ENCODE measurements at regions not wholly inside any gene's neighbourhood (a gene's known extent, or its start where the extent isn't known, plus 50 kb on each side); places are given as distances from the start of the nearest gene placed in this dataset.

GRCh38 chr6:113447088-113447831 is 409.9 kb upstream of the MARCKS start:
- no peak overlapping the region for H3K27ac ChIP-seq
- TF ChIP-seq CTCF (IDR thresholded peaks at IDR 0.05), result no peak
- H3K4me3 ChIP-seq (ENCODE audit: low read depth, low read length), result no peak overlapping the region
- no peaks in the 10 kb centered on the region for H3K36me3 ChIP-seq (ENCODE audit: control insufficient read depth, insufficient read depth, low read length)
- no peaks in the 10 kb centered on the region for H3K79me2 ChIP-seq
- H2AFZ ChIP-seq, result no peak overlapping the region
- H3K9ac ChIP-seq, result no peak overlapping the region
- H3K27me3 ChIP-seq (ENCODE audit: control insufficient read depth, insufficient read depth, low read length), result no peaks in the 10 kb centered on the region
- H3K4me1 ChIP-seq, result no peaks in the 10 kb centered on the region
- no peaks in the 10 kb centered on the region for H3K9me3 ChIP-seq (ENCODE audit: control insufficient read depth, low read length)
- H3K4me2 ChIP-seq (ENCODE audit: low read length), result no peak overlapping the region

- Histone ChIP-seq H3K27me3 (ENCODE audit: control insufficient read depth, insufficient read depth, low read length) (no peaks in the 10 kb centered on the region), H2AFZ (no peak overlapping the region), H3K4me2 (ENCODE audit: low read length) (no peak overlapping the region), H3K79me2 (no peaks in the 10 kb centered on the region), H3K36me3 (ENCODE audit: control insufficient read depth, insufficient read depth, low read length) (no peaks in the 10 kb centered on the region), H3K4me1 (no peaks in the 10 kb centered on the region), H3K9me3 (ENCODE audit: control insufficient read depth, low read length) (no peaks in the 10 kb centered on the region), H3K27ac (no peak overlapping the region), H3K4me3 (ENCODE audit: low read depth, low read length) (no peak overlapping the region), H3K9ac (no peak overlapping the region)
- TF ChIP-seq CTCF (IDR thresholded peaks at IDR 0.05), result no peak
Measured at GRCh38 chr6:113449051-113449450, 408.1 kb upstream of the MARCKS start.

GRCh38 chr6:113450061-113450465 is 407.1 kb upstream of the MARCKS start:
- H3K36me3 ChIP-seq (ENCODE audit: control insufficient read depth, insufficient read depth, low read length), result no peaks in the 10 kb centered on the region
- no peak for TF ChIP-seq CTCF (IDR thresholded peaks at IDR 0.05)
- H3K4me2 ChIP-seq (ENCODE audit: low read length), result no peak overlapping the region
- no peaks in the 10 kb centered on the region for H3K79me2 ChIP-seq
- no peaks in the 10 kb centered on the region for H3K4me1 ChIP-seq
- no peak overlapping the region for H3K9ac ChIP-seq
- H3K27ac ChIP-seq, result no peak overlapping the region
- no peak overlapping the region for H3K4me3 ChIP-seq (ENCODE audit: low read depth, low read length)
- no peaks in the 10 kb centered on the region for H3K27me3 ChIP-seq (ENCODE audit: control insufficient read depth, insufficient read depth, low read length)
- H3K9me3 ChIP-seq (ENCODE audit: control insufficient read depth, low read length), result no peaks in the 10 kb centered on the region
- H2AFZ ChIP-seq, result no peak overlapping the region

GRCh38 chr6:113451049-113451448 is 406.1 kb upstream of the MARCKS start:
- Histone ChIP-seq H3K9ac (no peak overlapping the region), H3K4me3 (ENCODE audit: low read depth, low read length) (no peak overlapping the region), H3K9me3 (ENCODE audit: control insufficient read depth, low read length) (no peaks in the 10 kb centered on the region), H3K4me2 (ENCODE audit: low read length) (no peak overlapping the region), H2AFZ (no peak overlapping the region), H3K36me3 (ENCODE audit: control insufficient read depth, insufficient read depth, low read length) (no peaks in the 10 kb centered on the region), H3K27me3 (ENCODE audit: control insufficient read depth, insufficient read depth, low read length) (no peaks in the 10 kb centered on the region), H3K27ac (no peak overlapping the region), H3K4me1 (no peaks in the 10 kb centered on the region), H3K79me2 (no peaks in the 10 kb centered on the region)
- no peak for TF ChIP-seq CTCF (IDR thresholded peaks at IDR 0.05)

GRCh38 chr6:113457198-113457597 is 399.9 kb upstream of the MARCKS start:
- Histone ChIP-seq H3K9me3 (ENCODE audit: control insufficient read depth, low read length) (no peaks in the 10 kb centered on the region), H3K79me2 (no peaks in the 10 kb centered on the region), H3K36me3 (ENCODE audit: control insufficient read depth, insufficient read depth, low read length) (no peaks in the 10 kb centered on the region), H3K27me3 (ENCODE audit: control insufficient read depth, insufficient read depth, low read length) (no peaks in the 10 kb centered on the region), H3K27ac (no peak overlapping the region), H3K4me1 (no peaks in the 10 kb centered on the region), H3K9ac (no peak overlapping the region), H3K4me2 (ENCODE audit: low read length) (no peak overlapping the region), H3K4me3 (ENCODE audit: low read depth, low read length) (no peak overlapping the region), H2AFZ (no peak overlapping the region)
- TF ChIP-seq CTCF (IDR thresholded peaks at IDR 0.05), result no peak
